HEK293 (cell line): ENCODE measurements at regions not wholly inside any gene's neighbourhood (a gene's known extent, or its start where the extent isn't known, plus 50 kb on each side); places are given as distances from the start of the nearest gene placed in this dataset.

Experiments used
- IKZF3 ChIP-seq: fragments of 450-650 bp; IDR thresholded peaks from 2 replicates; pipeline ENCODE4 v1.5.0; 2018; ENCODE audit warnings: missing biosample characterization, mild to moderate bottlenecking, missing genetic modification characterization, moderate library complexity
- TCF7L2 ChIP-seq: IDR thresholded peaks from 2 replicates; pipeline ENCODE4 v1.6.1; 2011; ENCODE audit warnings: low read depth, mild to moderate bottlenecking, inconsistent platforms, low read length, moderate library complexity, borderline replicate concordance
- ZNF112 ChIP-seq: fragments of 450-650 bp; formaldehyde crosslinking; IDR thresholded peaks from 2 replicates; pipeline ENCODE4 v1.5.0; 2017; ENCODE audit warnings: missing biosample characterization, missing genetic modification characterization
- ZNF324 ChIP-seq: fragments of 450-650 bp; formaldehyde crosslinking; IDR thresholded peaks from 2 replicates; pipeline ENCODE4 v1.5.1; 2016; ENCODE audit warnings: missing biosample characterization, missing genetic modification characterization
- ZNF548 ChIP-seq: fragments of 450-650 bp; formaldehyde crosslinking; IDR thresholded peaks from 2 replicates; pipeline ENCODE4 v1.5.1; 2016; ENCODE audit warnings: missing biosample characterization, missing genetic modification characterization
- ZNF561 ChIP-seq: fragments of 450-650 bp; IDR thresholded peaks from 2 replicates; pipeline ENCODE4 v1.5.1; 2018; ENCODE audit warnings: missing biosample characterization, missing genetic modification characterization, borderline replicate concordance
- TF ChIP-seq, protein P1 (sequence below): fragments of 450-650 bp; formaldehyde crosslinking; IDR thresholded peaks from 2 replicates; pipeline ENCODE4 v1.5.1; 2016; ENCODE audit warnings: missing biosample characterization, missing genetic modification characterization
- TF ChIP-seq, protein P2 (sequence below): sonication (generic); formaldehyde crosslinking; IDR thresholded peaks from 2 replicates; pipeline ENCODE4 v1.8.1; 2022; ENCODE audit warnings: mild to moderate bottlenecking, moderate library complexity, missing genetic modification reagents

DNA sequence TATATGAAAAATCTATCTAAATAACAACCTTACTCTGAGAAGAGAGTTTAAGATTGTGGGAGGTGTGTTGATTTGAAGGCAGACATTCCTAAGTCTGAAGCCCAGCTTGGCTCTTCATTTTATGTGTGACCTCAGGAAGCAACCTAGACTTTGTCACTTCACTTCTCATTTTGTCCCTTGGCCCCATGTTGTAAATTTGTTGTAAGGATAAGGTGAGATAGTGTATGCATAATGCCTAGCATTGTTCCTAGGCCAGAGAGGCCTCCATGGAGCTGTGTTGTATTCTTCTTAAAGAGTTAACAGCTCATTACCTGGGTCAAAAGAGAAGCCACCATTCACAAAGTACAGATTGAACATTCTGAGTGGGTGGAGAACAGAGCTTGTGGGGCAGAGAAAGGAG lies 1084.4 kb upstream of the SLIT2 start:
- no peak for TF ChIP-seq ZNF324
- TF ChIP-seq, protein P1, sequence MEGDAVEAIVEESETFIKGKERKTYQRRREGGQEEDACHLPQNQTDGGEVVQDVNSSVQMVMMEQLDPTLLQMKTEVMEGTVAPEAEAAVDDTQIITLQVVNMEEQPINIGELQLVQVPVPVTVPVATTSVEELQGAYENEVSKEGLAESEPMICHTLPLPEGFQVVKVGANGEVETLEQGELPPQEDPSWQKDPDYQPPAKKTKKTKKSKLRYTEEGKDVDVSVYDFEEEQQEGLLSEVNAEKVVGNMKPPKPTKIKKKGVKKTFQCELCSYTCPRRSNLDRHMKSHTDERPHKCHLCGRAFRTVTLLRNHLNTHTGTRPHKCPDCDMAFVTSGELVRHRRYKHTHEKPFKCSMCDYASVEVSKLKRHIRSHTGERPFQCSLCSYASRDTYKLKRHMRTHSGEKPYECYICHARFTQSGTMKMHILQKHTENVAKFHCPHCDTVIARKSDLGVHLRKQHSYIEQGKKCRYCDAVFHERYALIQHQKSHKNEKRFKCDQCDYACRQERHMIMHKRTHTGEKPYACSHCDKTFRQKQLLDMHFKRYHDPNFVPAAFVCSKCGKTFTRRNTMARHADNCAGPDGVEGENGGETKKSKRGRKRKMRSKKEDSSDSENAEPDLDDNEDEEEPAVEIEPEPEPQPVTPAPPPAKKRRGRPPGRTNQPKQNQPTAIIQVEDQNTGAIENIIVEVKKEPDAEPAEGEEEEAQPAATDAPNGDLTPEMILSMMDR (tag by site-specific recombination) = no peak
- no peak for TF ChIP-seq ZNF548 (tag by site-specific recombination)
- TF ChIP-seq, protein P2, sequence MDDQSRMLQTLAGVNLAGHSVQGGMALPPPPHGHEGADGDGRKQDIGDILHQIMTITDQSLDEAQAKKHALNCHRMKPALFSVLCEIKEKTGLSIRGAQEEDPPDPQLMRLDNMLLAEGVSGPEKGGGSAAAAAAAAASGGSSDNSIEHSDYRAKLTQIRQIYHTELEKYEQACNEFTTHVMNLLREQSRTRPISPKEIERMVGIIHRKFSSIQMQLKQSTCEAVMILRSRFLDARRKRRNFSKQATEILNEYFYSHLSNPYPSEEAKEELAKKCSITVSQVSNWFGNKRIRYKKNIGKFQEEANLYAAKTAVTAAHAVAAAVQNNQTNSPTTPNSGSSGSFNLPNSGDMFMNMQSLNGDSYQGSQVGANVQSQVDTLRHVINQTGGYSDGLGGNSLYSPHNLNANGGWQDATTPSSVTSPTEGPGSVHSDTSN = no peak
- TF ChIP-seq ZNF112 (tag by site-specific recombination) = no peak
- TF ChIP-seq IKZF3 = no peak
- TF ChIP-seq ZNF561 = no peak
- TF ChIP-seq TCF7L2 = no peak
